ENCODE measurements at regions not wholly inside any gene's neighbourhood (a gene's known extent, or its start where the extent isn't known, plus 50 kb on each side); places are given as distances from the start of the nearest gene placed in this dataset.
A peak's percentile ranks its signal among the peaks of the same experiment; 100 is the strongest.

DNA sequence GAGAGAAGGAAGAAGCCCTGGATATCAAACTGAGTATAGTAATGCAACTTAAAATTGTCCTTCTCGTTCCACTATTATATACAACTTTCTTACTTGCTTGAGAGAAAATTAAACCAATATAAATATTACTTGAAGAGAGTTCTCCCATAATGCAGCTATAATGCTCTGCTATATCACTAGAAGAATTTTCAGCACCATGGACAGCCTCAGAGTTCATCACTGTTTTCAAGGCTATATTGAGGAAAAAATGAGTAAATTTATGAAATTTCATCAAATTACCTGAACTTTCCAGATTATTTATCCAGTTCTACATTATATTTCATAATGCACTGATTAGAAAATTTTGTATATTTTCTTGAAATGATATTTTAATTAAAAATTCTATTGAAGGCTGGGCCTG, 1053.5 kb upstream of the FAM98A start:
- no peaks in the 10 kb centered on the region for H3K27me3 ChIP-seq
- no peaks in the 10 kb centered on the region for H3K36me3 ChIP-seq (replicated peaks in 1 of 2; ENCODE audit: insufficient read depth in 1 of 2, low read depth in 2 of 2)
- WGBS, 2 donors = 38 to 61% methylated on average over 1 of the region's 1 CpG
- H3K9me3 ChIP-seq = no peaks in the 10 kb centered on the region
- H3K4me1 ChIP-seq = no peaks in the 10 kb centered on the region
- TF ChIP-seq, protein P1, sequence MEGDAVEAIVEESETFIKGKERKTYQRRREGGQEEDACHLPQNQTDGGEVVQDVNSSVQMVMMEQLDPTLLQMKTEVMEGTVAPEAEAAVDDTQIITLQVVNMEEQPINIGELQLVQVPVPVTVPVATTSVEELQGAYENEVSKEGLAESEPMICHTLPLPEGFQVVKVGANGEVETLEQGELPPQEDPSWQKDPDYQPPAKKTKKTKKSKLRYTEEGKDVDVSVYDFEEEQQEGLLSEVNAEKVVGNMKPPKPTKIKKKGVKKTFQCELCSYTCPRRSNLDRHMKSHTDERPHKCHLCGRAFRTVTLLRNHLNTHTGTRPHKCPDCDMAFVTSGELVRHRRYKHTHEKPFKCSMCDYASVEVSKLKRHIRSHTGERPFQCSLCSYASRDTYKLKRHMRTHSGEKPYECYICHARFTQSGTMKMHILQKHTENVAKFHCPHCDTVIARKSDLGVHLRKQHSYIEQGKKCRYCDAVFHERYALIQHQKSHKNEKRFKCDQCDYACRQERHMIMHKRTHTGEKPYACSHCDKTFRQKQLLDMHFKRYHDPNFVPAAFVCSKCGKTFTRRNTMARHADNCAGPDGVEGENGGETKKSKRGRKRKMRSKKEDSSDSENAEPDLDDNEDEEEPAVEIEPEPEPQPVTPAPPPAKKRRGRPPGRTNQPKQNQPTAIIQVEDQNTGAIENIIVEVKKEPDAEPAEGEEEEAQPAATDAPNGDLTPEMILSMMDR (IDR thresholded peaks at IDR 0.05) = no peak
- no peak for TF ChIP-seq POLR2A (IDR thresholded peaks at IDR 0.05)
- no peak overlapping the region for H3K27ac ChIP-seq
- DNase-seq = no peak
- no peak for ATAC-seq
- H3K4me3 ChIP-seq = no peak overlapping the region
- intact Hi-C loops (cut with DNase I) = no loop called here

DNA sequence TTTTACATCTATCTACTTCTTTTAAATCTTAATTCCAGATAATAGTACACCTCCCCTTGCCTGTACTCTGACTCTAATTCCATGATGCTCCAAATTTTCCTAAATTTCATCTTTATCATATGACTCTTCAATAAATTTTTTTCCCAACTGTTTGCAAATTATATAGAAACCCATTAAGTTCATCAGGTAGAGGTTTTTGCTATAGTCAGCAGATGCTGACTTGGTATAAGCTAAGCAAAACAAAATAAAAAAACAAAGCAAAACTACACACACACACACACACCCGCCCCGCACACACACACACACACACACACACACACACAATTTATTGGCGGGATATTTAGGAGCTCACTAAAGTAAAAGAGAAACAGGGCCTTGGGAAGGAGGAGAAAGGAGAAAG, 1047.8 kb upstream of the FAM98A start:
- Histone ChIP-seq H3K4me1 (no peaks in the 10 kb centered on the region), H3K27ac (no peak overlapping the region), H3K4me3 (no peak overlapping the region), H3K9me3 (no peaks in the 10 kb centered on the region), H3K27me3 (no peaks in the 10 kb centered on the region), H3K36me3 (replicated peaks in 1 of 2; ENCODE audit: insufficient read depth in 1 of 2, low read depth in 2 of 2) (no peaks in the 10 kb centered on the region)
- DNase-seq (no peak), ATAC-seq (no peak)
- intact Hi-C loops (cut with DNase I) = no loop called here
- no peak for TF ChIP-seq POLR2A (IDR thresholded peaks at IDR 0.05)
- TF ChIP-seq, protein P1 (IDR thresholded peaks at IDR 0.05) = no peak
- WGBS, 2 donors = 81 to 91% methylated on average over 3 of the region's 3 CpGs

GRCh38 chr2:34632327-34632726, 1033.2 kb upstream of the FAM98A start:
- Histone ChIP-seq H3K4me1 (peaks cover 4% of the 10 kb centered on the region), H3K9me3 (no peaks in the 10 kb centered on the region), H3K36me3 (replicated peaks in 1 of 2; ENCODE audit: insufficient read depth in 1 of 2, low read depth in 2 of 2) (no peaks in the 10 kb centered on the region), H3K27me3 (no peaks in the 10 kb centered on the region), H3K27ac (no peak overlapping the region), H3K4me3 (no peak overlapping the region)
- ATAC-seq (no peak), DNase-seq (no peak)
- intact Hi-C loops (cut with DNase I) = no loop called here
- TF ChIP-seq, protein P1 (IDR thresholded peaks at IDR 0.05) = no peak
- TF ChIP-seq POLR2A (IDR thresholded peaks at IDR 0.05) = no peak
- WGBS, 2 donors = 92 to 100% methylated on average over 1 of the region's 1 CpG

DNA sequence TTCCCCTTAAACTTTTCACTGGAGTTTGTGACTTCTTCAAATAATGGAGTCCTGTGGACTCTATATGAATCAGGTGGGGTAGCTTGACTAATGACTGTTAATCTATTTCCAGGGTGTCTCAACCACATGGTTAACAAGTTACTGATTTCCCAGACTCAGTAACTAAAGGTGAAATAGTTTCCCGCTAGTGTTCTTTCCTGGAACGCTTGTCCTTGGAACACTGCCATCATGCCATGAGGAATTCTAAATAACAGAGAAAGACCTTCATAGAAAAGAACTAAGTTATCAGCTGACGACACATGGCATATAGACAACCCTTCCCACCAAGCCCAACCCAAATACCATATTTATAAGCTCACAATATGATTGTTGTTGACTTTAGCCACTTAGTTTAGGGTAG, 1027.9 kb upstream of the FAM98A start:
- ATAC-seq (peak; percentile 97), DNase-seq (peak; percentile 78 to 90 (median 81))
- Histone ChIP-seq H3K4me3 (no peak overlapping the region), H3K27me3 (no peaks in the 10 kb centered on the region), H3K9me3 (no peaks in the 10 kb centered on the region), H3K27ac (peak overlapping the region in 3 of 4 donors; percentile 63 to 85 (median 69)), H3K36me3 (replicated peaks in 1 of 2; ENCODE audit: insufficient read depth in 1 of 2, low read depth in 2 of 2) (no peaks in the 10 kb centered on the region), H3K4me1 (peaks cover 15% of the 10 kb centered on the region)
- WGBS, 2 donors = 19 to 23% methylated on average over 3 of the region's 3 CpGs
- TF ChIP-seq, protein P1 (IDR thresholded peaks at IDR 0.05) = peak in 1 of 7 experiments; percentile 4
- no peak for TF ChIP-seq POLR2A (IDR thresholded peaks at IDR 0.05)
- intact Hi-C loops (cut with DNase I) = no loop called here

DNA sequence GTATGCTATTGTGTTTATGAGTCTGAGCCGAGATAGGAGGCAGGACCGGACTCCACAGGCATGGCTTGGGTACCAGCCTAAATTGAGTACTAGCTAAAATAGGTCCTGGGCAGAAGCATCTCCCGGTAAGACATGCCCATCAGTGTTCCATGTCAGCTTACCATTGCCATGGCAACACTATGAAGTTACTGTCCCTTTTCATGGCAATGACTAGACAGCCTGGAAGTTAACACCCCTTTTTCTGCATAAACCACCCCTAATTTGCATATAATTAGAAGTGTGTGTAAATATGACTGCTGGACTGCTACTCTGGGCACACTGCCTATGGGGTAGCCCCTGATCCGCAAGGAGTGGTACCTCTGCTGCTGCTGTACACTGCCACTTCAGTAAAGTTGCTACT, 1005.1 kb upstream of the FAM98A start:
- H3K9me3 ChIP-seq = no peaks in the 10 kb centered on the region
- no peaks in the 10 kb centered on the region for H3K36me3 ChIP-seq (replicated peaks in 1 of 2; ENCODE audit: insufficient read depth in 1 of 2, low read depth in 2 of 2)
- no peaks in the 10 kb centered on the region for H3K4me1 ChIP-seq
- WGBS, 2 donors = 80 to 94% methylated on average over 2 to 4 of the region's 4 CpGs
- H3K27me3 ChIP-seq = no peaks in the 10 kb centered on the region
- intact Hi-C loops (cut with DNase I) = no loop called here
- no peak overlapping the region for H3K4me3 ChIP-seq
- TF ChIP-seq POLR2A (IDR thresholded peaks at IDR 0.05) = no peak
- H3K27ac ChIP-seq = no peak overlapping the region
- ATAC-seq (no peak), DNase-seq (no peak)
